B cell (primary cell): ENCODE measurements at regions not wholly inside any gene's neighbourhood (a gene's known extent, or its start where the extent isn't known, plus 50 kb on each side); places are given as distances from the start of the nearest gene placed in this dataset.

Source experiments
- ATAC-seq: fragments of 200-7000 bp; cut with Tn5 transposase; one replicate; pipeline ENCODE4 v1.10.0; 2021; ENCODE audit warnings: low read depth, mild to moderate bottlenecking, moderate number of reproducible peaks, moderate library complexity
- CTCF ChIA-PET: fragments of 350-600 bp; sonication (Branson Sonifier 250); formaldehyde crosslinking; loops from one replicate; lab custom pipeline; 2021; ENCODE audit warnings: antibody characterized with exemption, inconsistent platforms; lab: Charles Lee
- POLR2A ChIA-PET: fragments of 350-600 bp; sonication (Branson Sonifier 250); formaldehyde crosslinking; loops from one replicate; lab custom pipeline; 2021; ENCODE audit warnings: antibody characterized with exemption; lab: Charles Lee
- DNase-seq: peaks from one replicate; pipeline ENCODE4 v3.0.0; 2013
- H2AFZ ChIP-seq: 2 replicates; pipeline ENCODE4 v1.6.1; 2012; ENCODE audit warnings: mild to moderate bottlenecking, low read depth, low read length; ENCODE audit not compliant: insufficient read depth, poor library complexity, severe bottlenecking
- H3K27ac ChIP-seq, 2 donors: 1 replicate in 1 of 2; 2 replicates in 1 of 2; pipeline ENCODE4 v1.5.1; 2012 to 2013; ENCODE audit warnings: low read length in 2 of 2, mild to moderate bottlenecking in 2 of 2, moderate library complexity in 1 of 2
- H3K27me3 ChIP-seq, 4 experiments: fragments of 200-600 bp in 1 of 4; sonication (generic) in 1 of 4; replicated peaks in 1 of 4; 1 replicate in 2 of 4; 2 replicates in 2 of 4; pipeline versions ENCODE4 v1.6.1 to v1.7.0; 2013 to 2016; ENCODE audit warnings: low read length in 3 of 4, mild to moderate bottlenecking in 2 of 4, mixed read lengths in 1 of 4, moderate library complexity in 1 of 4; ENCODE audit not compliant: insufficient read depth in 4 of 4, control insufficient read depth in 3 of 4; ENCODE audit errors: control extremely low read depth in 1 of 4
- H3K36me3 ChIP-seq, 2 experiments: replicated peaks in 1 of 2; 1 replicate in 1 of 2; 2 replicates in 1 of 2; pipeline versions ENCODE4 v1.6.1 to v1.7.1; 2013; ENCODE audit warnings: low read length in 1 of 2; ENCODE audit not compliant: insufficient read depth in 2 of 2, control insufficient read depth in 1 of 2; ENCODE audit errors: control extremely low read depth in 1 of 2, extremely low read depth in 1 of 2
- H3K4me1 ChIP-seq, 2 donors: fragments of 200-600 bp in 1 of 2; sonication (generic) in 1 of 2; 1 replicate in 1 of 2; 2 replicates in 1 of 2; pipeline versions ENCODE4 v1.5.1 to v1.6.1; 2013 to 2017; ENCODE audit warnings: low read length in 2 of 2; ENCODE audit not compliant: control insufficient read depth in 2 of 2, insufficient read depth in 2 of 2
- H3K4me2 ChIP-seq: replicated peaks from 2 replicates; pipeline ENCODE3; 2012; ENCODE audit warnings: mild to moderate bottlenecking, low read depth, low read length; ENCODE audit not compliant: poor library complexity, severe bottlenecking
- H3K4me3 ChIP-seq, 5 experiments: fragments of 200-600 bp in 1 of 5; sonication (generic) in 1 of 5; 1 replicate in 3 of 5; 2 replicates in 2 of 5; pipeline versions ENCODE4 v1.5.1 to v1.7.0; 2011 to 2016; ENCODE audit warnings: low read length in 4 of 5, mild to moderate bottlenecking in 4 of 5, low read depth in 2 of 5, control low read depth in 1 of 5, moderate library complexity in 1 of 5; ENCODE audit not compliant: insufficient read depth in 1 of 5; ENCODE audit errors: control extremely low read depth in 1 of 5, extremely low read depth in 1 of 5
- H3K79me2 ChIP-seq: fragments of 200-600 bp; sonication (generic); one replicate; pipeline ENCODE4 v1.6.0; 2016; ENCODE audit warnings: low read length; ENCODE audit not compliant: control insufficient read depth, insufficient read depth
- H3K9ac ChIP-seq: fragments of 200-600 bp; sonication (generic); 2 replicates; pipeline ENCODE4 v1.6.1; 2017; ENCODE audit warnings: mild to moderate bottlenecking, low read length, moderate library complexity
- H3K9me3 ChIP-seq, 3 donors: one replicate each; pipeline versions ENCODE4 v1.6.1 to v1.7.1; 2013; ENCODE audit warnings: low read length in 2 of 3; ENCODE audit not compliant: control insufficient read depth in 2 of 3, insufficient read depth in 1 of 3; ENCODE audit errors: control extremely low read depth in 1 of 3
- H4K20me1 ChIP-seq: 2 replicates; pipeline ENCODE4 v1.6.0; 2012; ENCODE audit warnings: mild to moderate bottlenecking, low read length; ENCODE audit not compliant: insufficient read depth, control insufficient read depth, poor library complexity, severe bottlenecking
- H3K27ac Mint-ChIP-seq: one replicate; pipeline ENCODE4 v1.8.0; 2021; ENCODE audit warnings: mixed read lengths
- H3K27me3 Mint-ChIP-seq: one replicate; pipeline ENCODE4 v1.8.0; 2021; ENCODE audit warnings: mixed read lengths
- H3K4me1 Mint-ChIP-seq: one replicate; pipeline ENCODE4 v1.8.0; 2021; ENCODE audit warnings: mixed read lengths
- H3K4me3 Mint-ChIP-seq: one replicate; pipeline ENCODE4 v1.8.0; 2021; ENCODE audit warnings: mixed read lengths
- H3K9me3 Mint-ChIP-seq: one replicate; pipeline ENCODE4 v1.8.0; 2022; ENCODE audit warnings: mixed read lengths; ENCODE audit not compliant: insufficient read depth
- CTCF ChIP-seq: fragments of 200-600 bp; IDR thresholded peaks from one replicate; pipeline ENCODE4 v1.8.0; 2022; ENCODE audit warnings: antibody characterized with exemption, mild to moderate bottlenecking
- EZH2 ChIP-seq: IDR thresholded peaks from 2 replicates; pipeline ENCODE4 v1.6.1; 2012; ENCODE audit warnings: borderline replicate concordance, low read depth, mild to moderate bottlenecking, moderate library complexity, low read length; ENCODE audit not compliant: insufficient read depth, poor library complexity, severe bottlenecking
- WGBS: methylation state at CpG from one replicate; pipeline ENCODE4 v1.1.5; 2013; ENCODE audit warnings: missing lambda C conversion rate; ENCODE audit not compliant: insufficient coverage; 5-methylcytosine and 5-hydroxymethylcytosine counted together
- intact Hi-C: fragments of 100-400 bp; cut with micrococcal nuclease; formaldehyde crosslinking; loops from one replicate; pipeline ENCODE4 v1.10.0; 2022

- Histone ChIP-seq H3K27me3 (no peaks in the 10 kb centered on the region), H3K4me3 (no peak overlapping the region), H3K9me3 (no peaks in the 10 kb centered on the region), H2AFZ (no peak overlapping the region), H3K36me3 (no peaks in the 10 kb centered on the region), H3K79me2 (no peaks in the 10 kb centered on the region), H3K27ac (no peak overlapping the region), H4K20me1 (no peaks in the 10 kb centered on the region), H3K4me2 (no peak overlapping the region), H3K9ac (no peak overlapping the region), H3K4me1 (no peaks in the 10 kb centered on the region)
- intact Hi-C loops = no loop called here
- no peak for TF ChIP-seq CTCF
- TF ChIP-seq EZH2 = no peak
- CTCF ChIA-PET = no interaction called here
- no peaks in the 10 kb centered on the region for H3K27me3 Mint-ChIP-seq
- no peaks in the 10 kb centered on the region for H3K9me3 Mint-ChIP-seq
- no peak for ATAC-seq
- no peaks in the 10 kb centered on the region for H3K4me1 Mint-ChIP-seq
- POLR2A ChIA-PET = no interaction called here
- DNase-seq = no peak
- H3K4me3 Mint-ChIP-seq = no peak overlapping the region
- no peak overlapping the region for H3K27ac Mint-ChIP-seq
These were observed 703.0 kb upstream of the EPHA5 start for GRCh38 chr4:66373268-66373667.

GRCh38 chr4:66372706-66373105 is 702.4 kb upstream of the EPHA5 start:
- Histone ChIP-seq H4K20me1 (no peaks in the 10 kb centered on the region), H3K27ac (no peak overlapping the region), H2AFZ (no peak overlapping the region), H3K79me2 (no peaks in the 10 kb centered on the region), H3K4me3 (no peak overlapping the region), H3K9me3 (no peaks in the 10 kb centered on the region), H3K9ac (no peak overlapping the region), H3K27me3 (no peaks in the 10 kb centered on the region), H3K36me3 (no peaks in the 10 kb centered on the region), H3K4me1 (no peaks in the 10 kb centered on the region), H3K4me2 (no peak overlapping the region)
- no peak for ATAC-seq
- ChIA-PET POLR2A (no interaction called here), CTCF (no interaction called here)
- H3K4me1 Mint-ChIP-seq = no peaks in the 10 kb centered on the region
- DNase-seq = no peak
- H3K27ac Mint-ChIP-seq = no peak overlapping the region
- 70% methylated on average over 2 of the region's 6 CpGs for WGBS
- no peaks in the 10 kb centered on the region for H3K27me3 Mint-ChIP-seq
- no peaks in the 10 kb centered on the region for H3K9me3 Mint-ChIP-seq
- TF ChIP-seq EZH2 = no peak
- no peak for TF ChIP-seq CTCF
- no peak overlapping the region for H3K4me3 Mint-ChIP-seq
- intact Hi-C loops = no loop called here
